Neural crest cell (in vitro differentiated cells): ENCODE measurements at regions not wholly inside any gene's neighbourhood (a gene's known extent, or its start where the extent isn't known, plus 50 kb on each side); places are given as distances from the start of the nearest gene placed in this dataset.

Experiments
- DNase-seq: peaks from one replicate; pipeline ENCODE4 v3.0.0; 2021; ENCODE audit warnings: low read depth, mixed read lengths, low spot score
- H3K27ac Mint-ChIP-seq: one replicate; pipeline ENCODE4 v1.8.0; 2021; ENCODE audit warnings: mild to moderate bottlenecking, mixed read lengths; ENCODE audit not compliant: unreplicated experiment
- H3K27me3 Mint-ChIP-seq: 2 replicates; pipeline ENCODE4 v1.8.0; 2021; ENCODE audit warnings: low read depth, mild to moderate bottlenecking, mixed read lengths
- H3K36me3 Mint-ChIP-seq: 2 replicates; pipeline ENCODE4 v1.8.0; 2021; ENCODE audit warnings: low read depth, mild to moderate bottlenecking, mixed read lengths
- H3K4me1 Mint-ChIP-seq: 2 replicates; pipeline ENCODE4 v1.8.0; 2021; ENCODE audit warnings: mixed read lengths
- H3K4me3 Mint-ChIP-seq: one replicate; pipeline ENCODE4 v1.8.0; 2021; ENCODE audit warnings: mild to moderate bottlenecking, mixed read lengths
- H3K9me3 Mint-ChIP-seq: 2 replicates; pipeline ENCODE4 v1.8.0; 2021; ENCODE audit warnings: mixed read lengths
- CTCF ChIP-seq: fragments of 200-600 bp; sonication (generic); conservative IDR thresholded peaks from 2 replicates; pipeline ENCODE4 v1.5.0; 2021; ENCODE audit warnings: antibody characterized with exemption, mild to moderate bottlenecking

GRCh38 chr7:53087274-53087673 is 51.8 kb downstream of the POM121L12 start:
- Mint-ChIP-seq H3K27ac (no peak overlapping the region), H3K4me1 (no peaks in the 10 kb centered on the region), H3K36me3 (no peaks in the 10 kb centered on the region), H3K4me3 (no peak overlapping the region), H3K27me3 (no peaks in the 10 kb centered on the region), H3K9me3 (no peaks in the 10 kb centered on the region)
- no peak for TF ChIP-seq CTCF
- no peak for DNase-seq

DNA sequence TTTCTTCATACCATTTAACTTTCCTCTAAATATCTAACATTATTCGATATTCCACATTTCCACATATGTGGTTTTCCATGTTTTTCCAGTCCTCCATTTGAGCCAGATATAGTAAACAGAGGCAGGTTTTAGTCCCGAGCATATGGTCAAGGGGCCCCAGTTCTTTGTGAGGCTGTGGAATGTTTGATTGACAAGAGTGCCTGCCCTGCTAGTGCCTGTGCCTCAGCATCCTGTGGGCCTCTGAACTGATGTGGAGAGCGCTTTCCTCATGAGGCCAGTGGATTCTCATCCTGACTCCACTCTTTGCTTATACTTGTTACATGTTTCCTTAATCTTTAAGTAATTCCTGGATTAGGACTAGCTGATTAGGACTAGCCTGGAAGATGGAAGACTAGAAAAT is 58.8 kb downstream of the POM121L12 start:
- Mint-ChIP-seq H3K4me1 (no peaks in the 10 kb centered on the region), H3K4me3 (no peak overlapping the region), H3K9me3 (no peaks in the 10 kb centered on the region), H3K36me3 (no peaks in the 10 kb centered on the region), H3K27me3 (no peaks in the 10 kb centered on the region), H3K27ac (no peak overlapping the region)
- DNase-seq, result no peak
- no peak for TF ChIP-seq CTCF

DNA sequence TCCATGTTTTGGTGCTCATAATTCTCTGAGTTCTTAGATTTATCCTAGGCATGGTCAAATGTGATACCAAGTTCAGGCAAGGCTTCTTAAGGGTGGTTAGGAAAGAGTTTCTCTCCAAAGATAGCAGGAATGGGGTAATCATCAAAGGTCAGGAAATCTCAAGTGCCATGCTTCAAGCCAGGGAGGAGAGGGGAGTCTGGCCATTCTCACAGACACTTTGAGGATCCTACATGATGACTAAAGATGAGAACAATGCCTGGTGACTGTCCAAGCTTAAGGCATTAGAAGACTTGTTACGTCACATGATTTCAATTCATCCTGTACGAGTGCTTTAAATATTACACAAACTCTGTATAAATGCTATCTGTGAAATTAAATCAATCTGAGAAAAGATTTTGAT is 59.4 kb downstream of the POM121L12 start:
- Mint-ChIP-seq H3K4me3 (no peak overlapping the region), H3K36me3 (no peaks in the 10 kb centered on the region), H3K4me1 (no peaks in the 10 kb centered on the region), H3K27me3 (no peaks in the 10 kb centered on the region), H3K9me3 (no peaks in the 10 kb centered on the region), H3K27ac (no peak overlapping the region)
- no peak for DNase-seq
- TF ChIP-seq CTCF, result no peak

DNA sequence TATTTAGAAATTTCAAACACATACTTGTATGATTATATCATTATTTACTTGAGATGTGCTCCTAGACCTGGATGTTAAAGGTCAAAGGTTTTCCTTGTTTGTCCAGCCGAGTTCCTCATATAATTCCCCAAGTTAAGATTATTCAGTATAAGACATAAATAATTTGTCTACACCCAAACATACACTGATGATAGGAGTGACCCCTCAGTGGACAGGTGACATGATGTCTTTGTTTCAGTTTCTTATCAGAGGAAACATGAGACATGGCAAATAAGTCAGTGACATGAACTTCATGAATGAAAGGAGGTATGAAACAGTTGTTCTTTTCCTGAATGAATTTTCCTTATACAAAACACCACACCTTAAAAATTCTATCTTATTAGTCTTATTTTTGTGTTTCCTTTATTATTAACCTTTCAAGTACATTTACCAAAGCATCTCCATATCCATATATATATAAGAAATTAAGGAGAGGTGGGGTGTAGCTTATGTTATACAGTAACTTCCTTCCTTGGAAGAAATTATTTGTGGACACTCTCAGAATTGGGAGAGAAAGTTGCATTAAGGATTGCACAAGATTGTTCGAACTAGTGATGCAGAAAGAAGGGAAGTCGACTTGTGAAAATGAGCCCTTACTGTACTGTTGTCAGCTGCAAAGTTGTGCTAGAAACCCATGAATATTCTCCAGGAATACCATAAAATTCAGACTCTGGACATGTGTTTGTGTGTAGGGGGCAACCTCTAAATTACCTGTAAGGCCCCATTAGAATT is 60.5 kb downstream of the POM121L12 start:
- TF ChIP-seq CTCF, result no peak
- H3K36me3 Mint-ChIP-seq, result no peaks in the 10 kb centered on the region
- no peak overlapping the region for H3K27ac Mint-ChIP-seq
- no peaks in the 10 kb centered on the region for H3K4me1 Mint-ChIP-seq
- no peak overlapping the region for H3K4me3 Mint-ChIP-seq
- H3K27me3 Mint-ChIP-seq, result no peaks in the 10 kb centered on the region
- H3K9me3 Mint-ChIP-seq, result no peaks in the 10 kb centered on the region
- no peak for DNase-seq

- Mint-ChIP-seq H3K27ac (no peak overlapping the region), H3K36me3 (no peaks in the 10 kb centered on the region), H3K27me3 (no peaks in the 10 kb centered on the region)
Measured at GRCh38 chr7:53100091-53100490, 64.7 kb downstream of the POM121L12 start.

More at GRCh38 chr7:53100091-53100490, 64.7 kb downstream of the POM121L12 start:
- no peak for DNase-seq
- no peak for TF ChIP-seq CTCF
- no peaks in the 10 kb centered on the region for H3K4me1 Mint-ChIP-seq
- no peaks in the 10 kb centered on the region for H3K9me3 Mint-ChIP-seq
- H3K4me3 Mint-ChIP-seq, result no peak overlapping the region
